NOMO-1 treated with DMSO at 0.1 percent for 48 hours (cell line): ENCODE measurements at regions not wholly inside any gene's neighbourhood (a gene's known extent, or its start where the extent isn't known, plus 50 kb on each side); places are given as distances from the start of the nearest gene placed in this dataset.

Source experiments
- DNase-seq: peaks from one replicate; lab custom pipeline; 2025; ENCODE audit not compliant: unreplicated experiment; lab: John Stamatoyannopoulos, UW

DNA sequence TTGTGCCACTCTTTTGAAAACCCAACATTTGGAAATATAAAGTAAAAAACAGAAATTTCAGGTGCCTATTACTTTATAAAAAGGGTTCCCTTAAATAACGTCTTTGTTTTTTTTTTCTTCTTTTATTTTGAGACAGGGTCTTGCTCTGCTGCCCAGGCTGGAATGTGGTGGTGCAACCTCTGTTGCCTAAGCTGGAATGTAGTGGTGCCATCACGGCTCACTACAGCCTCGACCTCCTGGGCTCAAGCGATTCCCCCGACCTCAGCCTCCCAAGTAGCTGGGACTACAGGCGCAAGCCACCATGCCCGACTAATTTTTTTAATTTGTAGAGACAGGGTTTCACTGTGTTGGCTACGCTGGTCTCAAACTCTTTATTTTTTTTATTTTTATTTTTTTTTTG lies 110.2 kb upstream of the HNRNPU start:
- no peak for DNase-seq

DNA sequence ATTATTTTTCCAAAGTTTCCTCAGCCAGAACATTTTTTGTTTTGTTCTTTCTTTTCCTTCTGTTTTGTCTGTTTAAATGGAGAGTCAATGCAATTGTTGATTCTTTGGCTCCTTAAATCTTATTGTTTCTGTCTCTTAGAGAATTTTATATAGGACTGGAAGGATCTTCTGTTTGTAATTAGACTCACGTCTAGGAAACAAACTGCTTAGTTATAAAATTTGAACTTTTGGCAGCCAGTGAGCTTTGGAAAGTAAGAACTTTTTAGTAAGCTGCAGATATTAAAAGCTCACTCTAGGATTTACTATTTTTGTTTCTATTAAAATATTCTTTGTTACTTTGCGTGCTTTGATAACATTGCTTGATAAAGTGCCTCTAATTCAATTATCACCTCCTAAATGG lies 109.8 kb upstream of the HNRNPU start:
- DNase-seq: no peak

DNA sequence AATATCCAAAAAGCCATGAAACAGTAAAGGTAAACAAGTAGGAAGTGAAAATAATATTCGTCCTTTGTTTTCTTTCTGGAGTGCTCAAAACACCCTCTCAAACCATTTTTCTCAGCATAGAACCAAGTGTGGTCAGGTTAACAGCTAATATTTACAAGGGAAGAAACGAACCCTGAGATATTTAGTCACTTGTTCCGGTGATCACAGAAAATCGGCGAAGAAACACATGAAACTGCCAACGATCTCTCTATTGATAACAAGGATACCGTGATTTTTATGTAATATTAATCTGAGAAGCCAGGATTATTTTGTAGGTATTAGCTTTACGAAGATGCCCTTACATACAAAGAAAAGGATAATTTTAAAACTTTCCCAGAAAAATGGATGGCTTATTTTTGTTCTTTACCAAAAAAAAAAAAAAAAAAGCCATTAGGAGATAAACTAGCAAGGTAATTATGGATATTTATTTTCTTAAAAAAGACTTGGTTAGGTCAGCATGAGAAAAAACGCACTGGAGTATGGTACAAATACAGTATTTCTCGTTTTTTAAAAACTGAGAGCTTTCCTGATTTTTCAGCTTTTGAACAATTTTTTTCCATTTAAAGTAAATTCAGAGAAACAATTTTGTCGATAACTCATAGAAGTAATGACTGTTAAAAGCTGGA lies 107.3 kb upstream of the HNRNPU start:
- peak; percentile 38 for DNase-seq

DNA sequence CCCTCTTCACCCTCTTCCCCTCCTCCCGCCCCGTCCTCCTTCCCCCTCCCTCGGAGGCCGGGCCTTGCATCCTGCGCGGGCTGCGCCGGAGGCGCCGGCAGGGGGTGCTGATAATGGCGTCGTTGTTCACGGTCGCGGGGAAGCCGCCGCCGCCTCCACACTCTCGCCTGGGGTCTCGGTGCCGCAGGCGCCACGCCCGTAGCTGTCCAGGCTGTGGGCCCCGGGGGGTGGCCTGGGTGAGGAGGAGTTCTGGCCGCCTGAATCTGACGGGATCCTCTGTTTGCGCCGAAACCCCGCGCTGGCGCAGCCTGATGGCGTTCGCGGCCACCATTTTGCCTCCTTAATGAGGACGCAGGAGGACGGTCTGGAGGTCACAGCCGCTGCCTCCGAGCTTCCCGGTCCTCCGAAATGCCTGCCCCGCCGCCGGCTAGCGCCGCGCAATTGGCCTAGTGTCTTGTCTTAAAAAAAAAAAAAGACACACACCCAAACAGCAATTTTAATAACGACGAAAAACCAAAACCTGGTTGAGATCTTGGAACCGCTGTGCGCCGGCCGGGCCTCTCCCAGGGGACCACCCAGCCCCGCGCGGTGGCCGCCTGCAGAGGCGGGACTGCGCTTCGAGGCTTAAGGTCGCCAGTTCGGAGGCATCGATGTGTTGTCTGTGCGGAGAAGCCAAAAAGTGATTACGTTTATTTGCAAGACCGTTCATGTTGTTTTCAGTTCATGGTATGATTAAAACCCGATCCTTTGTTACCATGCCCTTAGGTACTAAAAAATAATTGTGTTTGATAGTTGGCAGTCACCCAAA lies 106.6 kb upstream of the HNRNPU start:
- peak; percentile 99 for DNase-seq

DNA sequence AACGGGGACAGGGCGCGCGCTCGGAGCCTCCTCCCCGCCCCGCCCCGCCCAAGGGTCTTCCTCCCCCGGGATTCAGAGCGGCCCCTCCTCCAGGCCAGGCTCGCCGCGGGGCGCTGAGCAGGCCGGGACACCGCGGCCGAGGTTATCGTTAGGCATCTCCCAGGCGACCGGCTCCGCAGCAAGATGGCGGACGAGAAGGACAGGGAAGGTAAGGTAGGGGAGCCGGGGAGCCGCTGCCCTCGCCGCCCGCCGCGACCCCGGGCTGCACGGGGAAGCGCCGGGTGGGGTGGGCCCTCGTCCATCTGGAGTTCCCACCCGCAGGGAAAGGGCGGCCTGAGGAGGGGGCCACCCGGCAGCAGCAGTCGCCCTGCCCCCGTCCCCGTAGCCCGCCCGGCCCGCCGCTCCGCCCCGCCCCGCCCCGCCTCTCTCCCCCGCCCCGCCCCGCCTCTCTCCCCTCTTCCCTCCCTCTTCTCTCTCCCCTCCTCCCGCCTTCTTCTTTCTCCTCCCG lies 105.9 kb upstream of the HNRNPU start:
- DNase-seq: peak; percentile 71

DNA sequence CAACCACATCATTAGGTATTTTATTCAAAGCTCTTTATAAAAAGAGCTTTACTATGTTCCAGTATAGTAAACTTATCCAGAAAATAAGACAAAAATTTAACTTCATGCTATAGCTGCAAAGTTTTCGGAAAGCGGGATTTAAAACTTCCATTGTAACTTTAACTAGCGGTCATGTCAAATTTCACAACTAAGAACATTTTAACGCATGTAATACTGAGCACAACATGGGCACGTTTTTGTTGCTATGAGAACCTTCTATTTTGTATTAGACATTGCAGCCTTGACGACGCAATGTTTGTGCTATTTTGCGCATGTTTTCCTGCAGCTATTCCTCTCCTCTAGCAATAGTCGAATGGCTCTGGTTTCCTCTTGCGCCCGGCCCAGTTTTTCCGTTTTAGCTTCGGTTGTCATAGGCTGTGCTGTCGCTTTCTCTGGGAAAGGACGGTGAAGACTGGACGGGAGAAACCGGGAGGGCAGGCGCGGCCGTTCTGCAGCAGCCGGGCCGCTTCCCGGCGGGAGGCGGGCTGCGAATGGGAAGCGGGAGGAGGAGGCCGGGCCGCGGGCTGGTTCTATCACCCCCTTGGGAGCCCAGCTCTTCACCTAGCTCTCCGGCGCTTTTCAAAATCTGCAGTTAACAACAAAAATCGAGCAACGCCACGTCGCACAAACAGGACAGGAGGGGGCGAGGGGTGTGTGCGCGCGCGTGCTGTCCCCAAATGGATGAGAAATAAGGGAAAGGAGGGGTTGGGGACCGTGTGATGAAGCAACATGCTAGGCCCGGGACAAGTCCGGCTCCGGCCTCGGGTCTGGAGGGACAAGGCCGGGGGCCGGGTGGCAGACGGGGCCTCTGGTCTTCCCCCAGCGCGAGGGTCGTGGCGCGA lies 105.3 kb upstream of the HNRNPU start:
- peak; percentile 84 for DNase-seq

DNA sequence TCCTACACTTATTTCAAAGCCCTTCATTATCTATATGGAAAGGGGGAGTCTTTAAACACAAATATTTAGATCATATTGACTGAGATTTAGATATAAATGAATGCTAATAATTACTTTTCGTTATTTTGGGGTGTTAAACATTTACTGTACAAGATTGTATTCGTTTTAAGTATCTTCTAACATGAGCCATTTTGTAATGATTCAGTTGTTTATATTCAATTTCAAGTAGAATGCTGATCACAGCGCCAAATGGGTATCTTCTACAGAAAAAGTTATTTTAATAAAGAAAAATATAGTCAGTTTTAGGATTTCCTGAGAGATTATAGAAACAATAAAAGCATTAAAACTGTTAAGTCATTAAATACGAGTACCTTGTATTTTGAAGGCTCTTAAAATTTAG lies 104.5 kb upstream of the HNRNPU start:
- no peak for DNase-seq

DNA sequence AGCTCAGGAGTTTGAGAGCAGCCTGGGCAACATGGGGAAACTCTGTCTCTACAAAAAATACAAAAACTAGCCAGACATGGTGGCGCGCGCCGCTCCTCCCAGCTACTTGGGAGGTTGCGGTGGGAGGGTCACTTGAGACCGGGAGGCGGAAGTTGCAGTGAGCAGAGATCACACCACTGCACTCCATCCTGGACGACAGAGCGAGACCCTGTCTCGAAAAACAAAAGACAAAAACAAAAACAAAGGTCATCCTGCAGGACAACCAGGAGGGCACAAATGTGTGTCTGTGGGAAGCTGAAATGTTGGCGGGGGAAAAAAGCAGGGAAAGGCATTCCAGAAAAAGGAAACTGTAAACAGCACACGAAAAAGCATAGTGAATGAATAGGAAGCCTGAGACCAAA lies 104.1 kb upstream of the HNRNPU start:
- no peak for DNase-seq

DNA sequence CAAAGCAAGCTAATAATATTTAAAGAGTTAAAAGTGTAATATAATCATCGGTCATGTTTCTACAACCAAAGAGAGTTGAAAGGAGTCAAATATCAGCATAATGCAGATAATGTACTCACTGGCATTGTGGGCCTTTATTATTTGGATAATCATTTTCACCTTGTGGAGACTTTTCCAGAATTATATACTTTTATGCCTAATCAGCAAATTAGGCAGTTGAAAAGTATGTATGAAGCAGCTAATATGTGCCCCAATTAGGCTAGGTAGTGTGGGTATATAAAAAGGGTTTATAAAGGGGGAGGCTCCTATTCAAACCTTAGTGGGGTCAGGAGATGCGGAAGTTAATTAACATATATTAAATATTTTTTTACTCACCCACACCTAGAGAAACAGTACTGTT lies 102.8 kb upstream of the HNRNPU start:
- DNase-seq: no peak

DNA sequence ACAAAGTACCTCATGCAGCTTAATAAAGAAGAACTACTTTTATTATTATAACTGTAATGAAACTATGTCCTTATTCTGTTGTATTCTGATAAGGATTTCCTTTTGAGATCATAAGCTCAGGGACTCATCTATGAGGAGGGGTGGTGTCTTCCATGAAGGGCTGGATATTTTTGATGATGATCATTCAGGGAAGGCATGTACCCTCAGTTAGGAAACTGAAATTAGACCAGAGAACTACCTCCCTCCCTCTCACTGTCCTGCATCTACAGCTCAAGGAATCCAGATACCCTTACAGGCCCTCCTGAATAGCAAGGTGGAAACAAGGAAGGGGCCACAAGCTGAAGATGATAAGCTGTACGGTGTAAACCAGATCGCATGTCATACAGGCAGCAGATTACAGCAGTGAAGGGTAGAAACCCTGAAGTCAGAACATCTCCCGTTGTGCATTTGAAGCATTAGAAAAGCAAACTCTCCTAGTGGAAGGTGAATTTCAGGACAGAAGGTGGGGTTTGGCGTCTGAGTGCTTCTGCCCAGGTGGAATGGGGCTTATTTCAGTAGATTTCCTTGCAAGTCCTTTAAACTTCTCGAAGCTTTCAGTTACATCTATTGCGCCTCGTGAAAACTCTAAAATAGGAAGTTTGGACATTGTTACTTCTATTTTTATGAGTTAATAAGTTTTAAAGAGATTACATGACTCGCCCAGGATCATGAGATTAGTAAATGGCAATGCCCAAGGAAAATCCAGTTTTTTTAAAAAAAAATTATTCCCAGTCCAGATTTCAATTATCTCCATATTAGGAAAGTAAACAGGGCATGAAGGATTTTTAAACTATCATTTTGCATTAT lies 101.1 kb upstream of the HNRNPU start:
- peak; percentile 20 for DNase-seq

DNA sequence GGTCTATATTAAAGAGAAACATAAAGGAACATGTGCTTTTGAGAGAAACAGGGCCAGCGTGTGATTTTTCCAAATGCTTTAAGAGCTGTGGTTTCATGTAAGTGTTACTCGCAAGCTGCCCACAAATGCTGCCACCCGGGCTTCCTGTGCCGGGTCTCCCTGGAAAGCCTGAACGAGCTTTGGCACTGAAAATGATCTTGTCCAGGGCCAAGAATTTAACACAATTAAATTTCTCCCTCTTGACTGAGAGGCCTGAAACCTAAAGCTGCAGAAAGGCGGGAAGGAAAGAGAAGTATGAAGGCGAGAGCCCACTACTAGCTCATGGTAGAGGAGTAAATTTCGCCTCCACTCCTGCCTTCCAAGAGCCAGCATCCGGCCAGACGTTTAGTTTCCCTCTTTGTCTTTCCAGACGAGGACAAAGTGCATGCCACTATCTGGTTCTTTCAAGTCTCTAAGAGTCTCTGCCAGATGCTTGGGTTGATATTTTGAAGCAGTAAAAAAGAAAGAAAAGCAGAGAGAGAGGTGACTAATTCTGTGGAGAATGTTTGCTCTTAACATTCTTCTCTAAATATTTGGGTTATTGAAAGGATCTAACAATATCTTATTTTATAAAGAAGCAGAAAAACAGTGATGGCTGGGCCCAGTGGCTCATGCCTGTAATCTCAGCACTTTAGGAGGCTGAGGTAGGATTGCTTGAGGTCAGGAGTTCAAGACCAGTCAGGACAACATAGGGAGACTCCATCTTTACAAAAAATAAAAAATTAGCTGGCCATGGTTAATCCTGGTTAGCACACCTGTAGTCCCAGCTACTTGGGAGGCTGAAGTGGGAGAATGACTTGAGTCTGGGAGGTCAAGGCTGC lies 100.0 kb upstream of the HNRNPU start:
- peak; percentile 24 for DNase-seq

DNA sequence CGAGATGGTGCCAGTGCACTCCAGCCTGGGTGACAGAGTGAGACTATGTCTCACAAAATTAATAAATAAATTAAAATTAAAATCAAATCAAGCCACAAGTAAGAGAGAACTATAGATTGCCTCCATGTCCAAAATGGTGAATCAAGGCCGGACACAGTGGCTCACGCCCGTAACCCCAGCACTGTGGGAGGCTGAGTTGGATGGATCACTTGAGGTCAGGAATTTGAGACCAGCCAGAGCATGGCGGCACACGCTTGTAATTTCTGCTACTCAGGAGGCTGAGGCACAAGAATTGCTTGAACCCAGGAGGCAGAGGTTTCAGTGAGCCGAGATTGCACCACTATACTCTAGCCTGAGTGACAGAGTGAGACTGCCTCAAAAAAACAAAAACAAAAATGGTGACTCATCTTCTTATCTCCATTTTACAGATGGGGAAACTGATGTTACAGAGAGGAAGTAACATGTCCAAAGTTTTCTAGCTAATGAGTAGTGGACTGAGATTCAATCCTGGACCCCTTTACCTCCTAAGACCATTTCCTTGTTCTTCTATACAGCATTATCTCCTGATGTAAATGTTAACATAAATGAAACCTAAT lies 99.0 kb upstream of the HNRNPU start:
- no peak for DNase-seq

DNA sequence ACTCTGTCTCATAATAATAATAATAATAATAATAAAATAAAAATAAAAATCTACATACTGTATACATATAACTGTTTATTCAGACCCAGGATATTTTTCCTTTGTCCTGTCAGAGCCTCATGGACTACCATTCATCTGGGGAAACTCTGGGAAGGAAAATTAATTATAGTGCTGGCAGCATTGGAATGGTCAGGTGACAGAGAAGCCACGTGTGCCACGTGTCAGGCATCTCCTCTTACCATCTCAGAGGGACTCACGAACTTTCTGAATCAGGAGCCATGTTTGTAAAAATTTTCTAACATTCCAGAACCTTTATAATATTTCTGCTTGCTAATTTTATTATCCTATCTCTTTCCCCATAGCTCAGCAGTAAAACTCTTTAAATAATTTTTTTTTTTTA lies 97.8 kb upstream of the HNRNPU start:
- no peak for DNase-seq

DNA sequence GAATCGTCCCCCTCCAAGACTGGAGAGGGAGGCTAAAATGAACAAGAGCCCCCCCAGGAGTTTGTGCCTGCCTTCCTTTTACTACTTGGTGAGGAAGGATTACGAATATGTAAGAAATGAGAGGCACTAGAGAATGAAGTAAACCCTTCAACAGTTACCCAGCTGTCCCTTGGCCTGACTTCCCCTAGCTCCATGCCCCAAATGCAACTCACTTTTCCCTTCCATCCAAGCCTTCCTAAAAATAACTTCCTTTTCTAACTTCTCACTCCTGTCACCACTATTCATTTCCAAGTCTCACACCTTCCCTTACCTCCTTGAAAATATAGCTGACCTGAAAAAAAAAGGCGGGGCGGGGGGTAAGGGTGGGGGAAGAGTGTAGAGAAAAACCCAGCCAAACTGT lies 96.6 kb upstream of the HNRNPU start:
- DNase-seq: no peak

DNA sequence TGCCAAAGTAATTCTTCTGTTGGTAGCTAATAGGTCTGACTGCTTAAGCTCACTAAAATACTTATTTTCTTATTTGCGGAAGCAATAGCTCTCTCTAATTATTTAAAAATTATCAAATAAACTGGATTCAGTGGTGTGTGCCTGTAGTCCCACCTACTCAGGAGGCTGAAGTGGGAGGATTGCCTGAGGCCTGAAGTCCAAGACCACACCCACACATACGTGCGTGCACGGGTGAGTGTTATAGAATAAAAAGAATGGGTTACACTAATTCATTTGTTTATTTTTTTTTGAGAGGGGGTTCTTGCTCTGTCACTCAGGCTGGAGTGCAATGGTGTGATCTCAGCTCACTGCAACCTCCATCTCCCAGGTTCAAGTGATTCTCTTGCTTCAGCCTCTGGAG lies 94.2 kb upstream of the HNRNPU start:
- DNase-seq: no peak

DNA sequence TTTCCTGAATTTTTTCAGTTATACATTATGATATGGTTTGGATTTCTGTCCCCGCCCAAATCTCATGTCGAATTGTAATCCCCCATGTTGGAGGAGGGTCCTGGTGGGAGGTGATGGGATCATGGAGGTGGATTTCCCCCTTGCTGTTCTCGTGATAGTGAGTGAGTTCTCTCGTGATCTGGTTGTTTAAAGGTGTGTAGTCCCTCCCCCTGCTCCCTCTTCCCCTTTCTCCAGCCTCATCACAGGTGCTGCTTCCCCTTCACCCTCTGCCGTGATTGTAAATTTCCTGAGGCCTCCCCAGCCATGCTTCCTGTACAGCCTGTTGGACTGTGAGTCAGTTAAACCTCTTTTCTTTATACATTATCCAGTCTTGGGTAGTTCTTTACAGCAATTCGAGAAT lies 93.2 kb upstream of the HNRNPU start:
- no peak for DNase-seq

DNA sequence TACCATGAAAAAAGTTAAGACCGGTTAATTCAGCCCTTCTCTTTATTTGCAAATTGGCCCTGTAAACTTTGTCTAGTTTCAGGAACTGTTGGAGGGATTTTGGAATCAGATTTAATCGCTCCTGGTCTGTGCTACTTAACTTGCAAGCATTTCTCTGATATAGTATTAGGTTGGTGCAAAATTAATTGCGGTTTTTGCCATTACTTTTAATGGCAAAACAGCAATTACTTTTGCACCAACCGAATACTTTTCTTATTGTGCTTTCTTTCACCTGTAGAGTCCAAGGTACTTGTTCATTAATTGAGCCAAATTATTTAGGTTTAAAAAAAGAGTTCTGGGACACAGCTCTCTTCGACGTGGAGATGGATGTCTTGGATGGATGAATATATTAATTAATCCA lies 92.8 kb upstream of the HNRNPU start:
- DNase-seq: no peak

DNA sequence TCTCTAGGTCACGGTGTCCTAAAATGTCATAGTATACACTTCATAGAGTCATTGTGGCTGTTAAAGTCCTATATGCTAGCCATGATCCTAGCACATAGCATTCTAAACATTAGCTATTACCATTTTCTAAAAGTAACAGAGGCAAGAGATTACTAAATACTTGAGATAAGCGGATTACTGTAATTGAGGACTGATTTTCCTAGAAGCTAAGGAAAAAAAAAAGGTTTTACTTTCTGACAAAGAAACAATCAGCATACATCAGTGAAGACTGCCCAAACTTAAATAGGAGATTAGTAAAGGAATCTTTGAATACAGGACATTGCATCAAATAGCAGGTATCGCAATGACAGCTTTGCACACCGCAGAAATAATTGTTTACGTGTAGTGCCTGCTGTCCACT lies 91.3 kb upstream of the HNRNPU start:
- DNase-seq: no peak

DNA sequence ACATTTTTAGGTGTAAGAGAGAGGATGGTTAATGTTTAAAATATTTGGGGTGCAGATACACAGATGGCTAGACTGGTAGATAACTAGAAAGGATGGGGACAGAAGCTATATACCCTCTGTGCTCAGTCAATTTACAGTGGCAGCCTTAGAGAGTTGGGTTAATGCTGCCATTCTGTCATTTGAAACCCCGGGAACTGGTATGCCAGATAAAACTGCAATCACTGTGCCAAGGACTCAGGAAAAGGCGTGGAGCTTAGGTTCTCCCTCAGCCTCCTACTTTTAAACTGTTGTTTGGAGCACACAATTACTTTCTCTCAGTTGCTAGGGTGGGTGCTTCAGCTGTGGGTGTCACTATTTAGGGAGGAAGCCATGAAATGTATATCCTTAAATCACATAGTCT lies 90.0 kb upstream of the HNRNPU start:
- no peak for DNase-seq
